NCI-H1092 (cell line): ENCODE measurements at regions not wholly inside any gene's neighbourhood (a gene's known extent, or its start where the extent isn't known, plus 50 kb on each side); places are given as distances from the start of the nearest gene placed in this dataset.
"Not testable (repeated sequence)": the region's sequence is repeated elsewhere in the genome, so short reads cannot be mapped to it uniquely, and the experiment has no call there.

ENCODE experiments used
- DNase-seq: peaks from one replicate; lab custom pipeline; 2025; lab: John Stamatoyannopoulos, UW

GRCh38 chr17:20771104-20771503 lies 191.6 kb downstream of the CDRT15L2 start:
- no peak for DNase-seq

GRCh38 chr17:20774472-20775135 lies 195.1 kb downstream of the CDRT15L2 start:
- no peak for DNase-seq

GRCh38 chr17:20775331-20775730 lies 195.8 kb downstream of the CDRT15L2 start:
- no peak for DNase-seq

GRCh38 chr17:20779521-20779920 lies 200.0 kb downstream of the CDRT15L2 start:
- no peak for DNase-seq

- DNase-seq = no peak
Measured at GRCh38 chr17:20781260-20781659, 201.7 kb downstream of the CDRT15L2 start.

- not testable (repeated sequence) for DNase-seq
Measured at GRCh38 chr17:20781869-20782268, 202.3 kb downstream of the CDRT15L2 start.

- DNase-seq = no peak
Measured at GRCh38 chr17:20783091-20783490, 203.6 kb downstream of the CDRT15L2 start.

- DNase-seq = no peak
Measured at GRCh38 chr17:20784100-20784665, 204.7 kb downstream of the CDRT15L2 start.

- DNase-seq = no peak
Measured at GRCh38 chr17:20787281-20787680, 207.8 kb downstream of the CDRT15L2 start.

- DNase-seq = no peak
Measured at GRCh38 chr17:20791626-20792025, 212.1 kb downstream of the CDRT15L2 start.

- not testable (repeated sequence) for DNase-seq
Measured at GRCh38 chr17:20794532-20794931, 215.0 kb downstream of the CDRT15L2 start.

GRCh38 chr17:20797292-20797691 lies 217.8 kb downstream of the CDRT15L2 start:
- no peak for DNase-seq

GRCh38 chr17:20800146-20800545 lies 220.6 kb downstream of the CDRT15L2 start:
- DNase-seq = no peak

GRCh38 chr17:20805751-20806150 lies 226.2 kb downstream of the CDRT15L2 start:
- no peak for DNase-seq

- not testable (repeated sequence) for DNase-seq
Measured at GRCh38 chr17:20807566-20807965, 228.0 kb downstream of the CDRT15L2 start.

- DNase-seq = not testable (repeated sequence)
Measured at GRCh38 chr17:20815410-20815809, 227.4 kb downstream of the USP22 start.

GRCh38 chr17:20823905-20824304 lies 218.9 kb downstream of the USP22 start:
- DNase-seq = no peak

GRCh38 chr17:20825539-20825938 lies 217.3 kb downstream of the USP22 start:
- no peak for DNase-seq

GRCh38 chr17:20840453-20840852 lies 202.4 kb downstream of the USP22 start:
- not testable (repeated sequence) for DNase-seq

GRCh38 chr17:20840987-20841865 lies 201.6 kb downstream of the USP22 start:
- DNase-seq = not testable (repeated sequence)

GRCh38 chr17:20842012-20842411 lies 200.8 kb downstream of the USP22 start:
- DNase-seq = not testable (repeated sequence)

GRCh38 chr17:20843261-20843660 lies 199.6 kb downstream of the USP22 start:
- not testable (repeated sequence) for DNase-seq
